HepG2 (cell line): ENCODE measurements at regions not wholly inside any gene's neighbourhood (a gene's known extent, or its start where the extent isn't known, plus 50 kb on each side); places are given as distances from the start of the nearest gene placed in this dataset.

Experiments
- DNMT3B ChIP-seq: conservative IDR thresholded peaks from 2 replicates; pipeline ENCODE4 v1.6.1; 2016; ENCODE audit warnings: missing biosample characterization, control low read depth
- EP300 ChIP-seq, 3 experiments: sonication (generic) in 1 of 3; formaldehyde crosslinking in 1 of 3; IDR thresholded peaks; 2 replicates each; pipeline versions ENCODE4 v1.5.1 to v1.6.1; 2011 to 2020; ENCODE audit warnings: low read depth in 2 of 3, low read length in 2 of 3, borderline replicate concordance in 1 of 3, improper control_type of control experiment in 1 of 3, mild to moderate bottlenecking in 1 of 3, missing genetic modification reagents in 1 of 3, moderate library complexity in 1 of 3
- ISL2 ChIP-seq: sonication (generic); formaldehyde crosslinking; IDR thresholded peaks from 2 replicates; pipeline ENCODE4 v1.5.0; 2020; ENCODE audit warnings: missing genetic modification reagents
- KDM3A ChIP-seq: IDR thresholded peaks from 2 replicates; pipeline ENCODE4 v1.6.1; 2018; ENCODE audit warnings: low read depth, missing compliant biosample characterization
- MTF2 ChIP-seq: sonication (generic); formaldehyde crosslinking; IDR thresholded peaks from 2 replicates; pipeline ENCODE4 v1.5.0; 2020; ENCODE audit warnings: missing genetic modification reagents, borderline replicate concordance
- MZF1 ChIP-seq: sonication (generic); formaldehyde crosslinking; IDR thresholded peaks from 2 replicates; pipeline ENCODE4 v1.8.1; 2023; ENCODE audit warnings: mild to moderate bottlenecking, missing genetic modification reagents, borderline replicate concordance
- SALL2 ChIP-seq: sonication (generic); formaldehyde crosslinking; IDR thresholded peaks from 2 replicates; pipeline ENCODE4 v1.8.1; 2023; ENCODE audit warnings: mild to moderate bottlenecking, missing genetic modification reagents, inconsistent platforms
- SRY ChIP-seq: sonication (generic); formaldehyde crosslinking; IDR thresholded peaks from 2 replicates; pipeline ENCODE4 v1.8.0; 2022; ENCODE audit warnings: mild to moderate bottlenecking, missing genetic modification reagents
- SSRP1 ChIP-seq: IDR thresholded peaks from 2 replicates; pipeline ENCODE4 v1.6.1; 2016; ENCODE audit warnings: control low read depth
- ZBTB7A ChIP-seq: sonication (generic); formaldehyde crosslinking; IDR thresholded peaks from 2 replicates; pipeline ENCODE4 v1.8.0; 2022; ENCODE audit warnings: mild to moderate bottlenecking, missing genetic modification reagents
- ZBTB8A ChIP-seq: sonication (generic); formaldehyde crosslinking; IDR thresholded peaks from 2 replicates; pipeline ENCODE4 v1.4.0; 2020; ENCODE audit warnings: mild to moderate bottlenecking, low read depth, missing genetic modification reagents, borderline replicate concordance
- ZNF136 ChIP-seq: sonication (generic); formaldehyde crosslinking; IDR thresholded peaks from 2 replicates; pipeline ENCODE4 v1.8.1; 2022; ENCODE audit warnings: low read depth, mild to moderate bottlenecking, moderate library complexity, missing genetic modification reagents
- ZNF232 ChIP-seq: sonication (generic); formaldehyde crosslinking; IDR thresholded peaks from 2 replicates; pipeline ENCODE4 v1.4.0; 2020; ENCODE audit warnings: missing genetic modification reagents, borderline replicate concordance
- ZNF331 ChIP-seq: sonication (generic); formaldehyde crosslinking; IDR thresholded peaks from 2 replicates; pipeline ENCODE4 v1.4.0; 2020; ENCODE audit warnings: missing genetic modification reagents
- TF ChIP-seq, protein P1 (sequence below): sonication (generic); formaldehyde crosslinking; IDR thresholded peaks from 2 replicates; pipeline ENCODE4 v1.5.0; 2020; ENCODE audit warnings: mild to moderate bottlenecking, missing genetic modification reagents, borderline replicate concordance
- TF ChIP-seq, protein P2 (sequence below): sonication (generic); formaldehyde crosslinking; IDR thresholded peaks from one replicate; pipeline ENCODE4 v1.5.1; 2020; ENCODE audit warnings: mild to moderate bottlenecking, missing genetic modification reagents; ENCODE audit errors: not compliant biosample characterization
- TF ChIP-seq, protein P3 (sequence below): sonication (generic); formaldehyde crosslinking; conservative IDR thresholded peaks from 2 replicates; pipeline ENCODE4 v1.4.0; 2020; ENCODE audit warnings: mild to moderate bottlenecking, missing genetic modification reagents, moderate library complexity

DNA sequence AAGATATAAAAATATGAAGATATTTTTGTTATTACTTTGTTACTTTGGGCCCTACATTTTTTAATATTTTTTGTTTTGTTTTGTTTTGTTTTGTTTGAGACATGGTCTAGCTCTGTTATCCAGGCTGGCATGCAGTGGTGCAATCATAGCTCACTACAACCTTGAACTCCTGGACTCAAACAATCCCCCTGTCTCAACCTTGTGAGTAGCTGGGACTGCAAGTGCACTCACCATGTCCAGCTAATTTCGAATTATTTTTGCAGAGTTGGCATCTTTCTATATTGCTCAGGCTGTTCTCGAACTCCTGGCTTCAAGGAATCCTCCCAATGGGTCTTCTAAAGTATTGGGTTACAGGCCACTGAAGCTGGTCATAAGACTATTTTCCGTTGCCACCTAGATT lies 603.6 kb upstream of the PIK3C3 start (continued):
- TF ChIP-seq, protein P1, sequence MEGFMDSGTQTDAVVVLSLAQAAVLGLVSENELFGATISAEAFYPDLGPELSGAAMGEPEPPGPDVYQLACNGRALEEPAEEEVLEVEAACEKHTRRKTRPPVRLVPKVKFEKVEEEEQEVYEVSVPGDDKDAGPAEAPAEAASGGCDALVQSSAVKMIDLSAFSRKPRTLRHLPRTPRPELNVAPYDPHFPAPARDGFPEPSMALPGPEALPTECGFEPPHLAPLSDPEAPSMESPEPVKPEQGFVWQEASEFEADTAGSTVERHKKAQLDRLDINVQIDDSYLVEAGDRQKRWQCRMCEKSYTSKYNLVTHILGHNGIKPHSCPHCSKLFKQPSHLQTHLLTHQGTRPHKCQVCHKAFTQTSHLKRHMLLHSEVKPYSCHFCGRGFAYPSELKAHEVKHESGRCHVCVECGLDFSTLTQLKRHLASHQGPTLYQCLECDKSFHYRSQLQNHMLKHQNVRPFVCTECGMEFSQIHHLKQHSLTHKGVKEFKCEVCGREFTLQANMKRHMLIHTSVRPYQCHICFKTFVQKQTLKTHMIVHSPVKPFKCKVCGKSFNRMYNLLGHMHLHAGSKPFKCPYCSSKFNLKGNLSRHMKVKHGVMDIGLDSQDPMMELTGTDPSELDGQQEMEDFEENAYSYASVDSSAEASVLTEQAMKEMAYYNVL (CRISPR knock-in tag) = no peak
- TF ChIP-seq SALL2 (CRISPR knock-in tag) (no peak), ZNF232 (CRISPR knock-in tag) (no peak), SSRP1 (CRISPR knock-in tag) (no peak), SRY (no peak), MTF2 (no peak), DNMT3B (CRISPR knock-in tag) (no peak), ISL2 (no peak), KDM3A (CRISPR knock-in tag) (no peak), MZF1 (CRISPR knock-in tag) (no peak), ZNF331 (CRISPR knock-in tag) (peak; percentile 44; the same call in 1 of the 2 replicates), ZNF136 (no peak), ZBTB8A (no peak), EP300 (IDR thresholded peaks at IDR 0.05; ENCODE audit: low read depth in 2 of 2, low read length in 2 of 2) (peak in 1 of 2 experiments; percentile 57; a peak in 2 of 4 replicates), EP300 (CRISPR knock-in tag; IDR thresholded peaks at IDR 0.05; ENCODE audit: borderline replicate concordance) (no peak), ZBTB7A (CRISPR knock-in tag) (no peak)
- TF ChIP-seq, protein P2, sequence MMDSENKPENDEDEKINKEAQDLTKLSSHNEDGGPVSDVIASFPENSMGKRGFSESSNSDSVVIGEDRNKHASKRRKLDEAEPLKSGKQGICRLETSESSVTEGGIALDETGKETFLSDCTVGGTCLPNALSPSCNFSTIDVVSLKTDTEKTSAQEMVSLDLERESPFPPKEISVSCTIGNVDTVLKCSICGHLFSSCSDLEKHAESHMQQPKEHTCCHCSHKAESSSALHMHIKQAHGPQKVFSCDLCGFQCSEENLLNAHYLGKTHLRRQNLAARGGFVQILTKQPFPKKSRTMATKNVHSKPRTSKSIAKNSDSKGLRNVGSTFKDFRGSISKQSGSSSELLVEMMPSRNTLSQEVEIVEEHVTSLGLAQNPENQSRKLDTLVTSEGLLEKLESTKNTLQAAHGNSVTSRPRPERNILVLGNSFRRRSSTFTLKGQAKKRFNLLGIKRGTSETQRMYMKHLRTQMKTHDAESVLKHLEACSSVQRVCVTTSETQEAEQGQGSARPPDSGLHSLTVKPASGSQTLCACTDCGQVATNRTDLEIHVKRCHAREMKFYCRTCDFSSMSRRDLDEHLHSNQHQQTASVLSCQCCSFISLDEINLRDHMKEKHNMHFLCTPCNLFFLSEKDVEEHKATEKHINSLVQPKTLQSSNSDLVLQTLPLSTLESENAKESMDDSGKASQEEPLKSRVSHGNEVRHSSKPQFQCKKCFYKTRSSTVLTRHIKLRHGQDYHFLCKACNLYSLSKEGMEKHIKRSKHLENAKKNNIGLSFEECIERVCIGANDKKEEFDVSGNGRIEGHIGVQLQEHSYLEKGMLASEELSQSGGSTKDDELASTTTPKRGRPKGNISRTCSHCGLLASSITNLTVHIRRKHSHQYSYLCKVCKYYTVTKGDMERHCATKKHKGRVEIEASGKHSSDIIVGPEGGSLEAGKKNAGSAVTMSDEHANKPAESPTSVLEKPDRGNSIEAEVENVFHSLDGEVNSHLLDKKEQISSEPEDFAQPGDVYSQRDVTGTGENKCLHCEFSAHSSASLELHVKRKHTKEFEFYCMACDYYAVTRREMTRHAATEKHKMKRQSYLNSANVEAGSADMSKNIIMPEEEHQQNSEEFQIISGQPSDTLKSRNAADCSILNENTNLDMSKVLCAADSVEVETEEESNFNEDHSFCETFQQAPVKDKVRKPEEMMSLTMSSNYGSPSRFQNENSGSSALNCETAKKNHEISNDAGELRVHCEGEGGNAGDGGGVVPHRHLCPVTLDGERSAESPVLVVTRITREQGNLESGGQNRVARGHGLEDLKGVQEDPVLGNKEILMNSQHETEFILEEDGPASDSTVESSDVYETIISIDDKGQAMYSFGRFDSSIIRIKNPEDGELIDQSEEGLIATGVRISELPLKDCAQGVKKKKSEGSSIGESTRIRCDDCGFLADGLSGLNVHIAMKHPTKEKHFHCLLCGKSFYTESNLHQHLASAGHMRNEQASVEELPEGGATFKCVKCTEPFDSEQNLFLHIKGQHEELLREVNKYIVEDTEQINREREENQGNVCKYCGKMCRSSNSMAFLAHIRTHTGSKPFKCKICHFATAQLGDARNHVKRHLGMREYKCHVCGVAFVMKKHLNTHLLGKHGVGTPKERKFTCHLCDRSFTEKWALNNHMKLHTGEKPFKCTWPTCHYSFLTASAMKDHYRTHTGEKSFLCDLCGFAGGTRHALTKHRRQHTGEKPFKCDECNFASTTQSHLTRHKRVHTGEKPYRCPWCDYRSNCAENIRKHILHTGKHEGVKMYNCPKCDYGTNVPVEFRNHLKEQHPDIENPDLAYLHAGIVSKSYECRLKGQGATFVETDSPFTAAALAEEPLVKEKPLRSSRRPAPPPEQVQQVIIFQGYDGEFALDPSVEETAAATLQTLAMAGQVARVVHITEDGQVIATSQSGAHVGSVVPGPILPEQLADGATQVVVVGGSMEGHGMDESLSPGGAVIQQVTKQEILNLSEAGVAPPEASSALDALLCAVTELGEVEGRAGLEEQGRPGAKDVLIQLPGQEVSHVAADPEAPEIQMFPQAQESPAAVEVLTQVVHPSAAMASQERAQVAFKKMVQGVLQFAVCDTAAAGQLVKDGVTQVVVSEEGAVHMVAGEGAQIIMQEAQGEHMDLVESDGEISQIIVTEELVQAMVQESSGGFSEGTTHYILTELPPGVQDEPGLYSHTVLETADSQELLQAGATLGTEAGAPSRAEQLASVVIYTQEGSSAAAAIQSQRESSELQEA = no peak
- TF ChIP-seq, protein P3, sequence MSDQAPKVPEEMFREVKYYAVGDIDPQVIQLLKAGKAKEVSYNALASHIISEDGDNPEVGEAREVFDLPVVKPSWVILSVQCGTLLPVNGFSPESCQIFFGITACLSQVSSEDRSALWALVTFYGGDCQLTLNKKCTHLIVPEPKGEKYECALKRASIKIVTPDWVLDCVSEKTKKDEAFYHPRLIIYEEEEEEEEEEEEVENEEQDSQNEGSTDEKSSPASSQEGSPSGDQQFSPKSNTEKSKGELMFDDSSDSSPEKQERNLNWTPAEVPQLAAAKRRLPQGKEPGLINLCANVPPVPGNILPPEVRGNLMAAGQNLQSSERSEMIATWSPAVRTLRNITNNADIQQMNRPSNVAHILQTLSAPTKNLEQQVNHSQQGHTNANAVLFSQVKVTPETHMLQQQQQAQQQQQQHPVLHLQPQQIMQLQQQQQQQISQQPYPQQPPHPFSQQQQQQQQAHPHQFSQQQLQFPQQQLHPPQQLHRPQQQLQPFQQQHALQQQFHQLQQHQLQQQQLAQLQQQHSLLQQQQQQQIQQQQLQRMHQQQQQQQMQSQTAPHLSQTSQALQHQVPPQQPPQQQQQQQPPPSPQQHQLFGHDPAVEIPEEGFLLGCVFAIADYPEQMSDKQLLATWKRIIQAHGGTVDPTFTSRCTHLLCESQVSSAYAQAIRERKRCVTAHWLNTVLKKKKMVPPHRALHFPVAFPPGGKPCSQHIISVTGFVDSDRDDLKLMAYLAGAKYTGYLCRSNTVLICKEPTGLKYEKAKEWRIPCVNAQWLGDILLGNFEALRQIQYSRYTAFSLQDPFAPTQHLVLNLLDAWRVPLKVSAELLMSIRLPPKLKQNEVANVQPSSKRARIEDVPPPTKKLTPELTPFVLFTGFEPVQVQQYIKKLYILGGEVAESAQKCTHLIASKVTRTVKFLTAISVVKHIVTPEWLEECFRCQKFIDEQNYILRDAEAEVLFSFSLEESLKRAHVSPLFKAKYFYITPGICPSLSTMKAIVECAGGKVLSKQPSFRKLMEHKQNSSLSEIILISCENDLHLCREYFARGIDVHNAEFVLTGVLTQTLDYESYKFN (CRISPR knock-in tag) = peak; percentile 75
